Keratinocyte (primary cell): ENCODE measurements at regions not wholly inside any gene's neighbourhood (a gene's known extent, or its start where the extent isn't known, plus 50 kb on each side); places are given as distances from the start of the nearest gene placed in this dataset.

Experiments used
- EZH2 ChIP-seq: IDR thresholded peaks from one replicate; pipeline ENCODE4 v1.6.1; 2012; ENCODE audit warnings: inconsistent platforms, mild to moderate bottlenecking, low read length, moderate library complexity
- TF ChIP-seq, protein P1 (sequence below), 3 experiments: IDR thresholded peaks in 1 of 3; conservative IDR thresholded peaks in 1 of 3; optimal IDR thresholded peaks in 1 of 3; 2 replicates in 2 of 3; 3 replicates in 1 of 3; pipeline versions ENCODE3 to v1.5.1; 2011; ENCODE audit warnings: low read length in 3 of 3, mild to moderate bottlenecking in 3 of 3, moderate library complexity in 2 of 3, control low read depth in 1 of 3, inconsistent platforms in 1 of 3; ENCODE audit not compliant: insufficient read depth in 2 of 3; ENCODE audit errors: extremely low read depth in 1 of 3

DNA sequence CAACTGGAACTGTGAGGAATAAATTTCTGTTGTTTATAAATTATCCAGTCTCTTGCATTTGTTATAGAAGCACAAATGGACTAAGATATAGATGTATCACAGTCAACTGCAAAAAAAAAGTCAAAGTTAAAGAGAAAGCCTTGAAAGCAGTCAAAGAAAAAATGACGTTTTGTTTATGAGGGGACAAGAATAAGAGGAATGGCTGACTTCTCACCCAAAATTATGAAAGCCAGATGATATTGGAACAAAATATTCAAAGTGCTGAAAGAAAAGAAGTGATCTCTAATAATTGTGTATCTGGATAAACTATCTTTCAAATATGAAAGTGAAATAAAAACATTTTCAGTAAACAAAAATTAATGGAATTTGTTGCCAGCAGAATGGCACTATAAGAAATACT is 171.8 kb upstream of the IGF1R start:
- TF ChIP-seq, protein P1, sequence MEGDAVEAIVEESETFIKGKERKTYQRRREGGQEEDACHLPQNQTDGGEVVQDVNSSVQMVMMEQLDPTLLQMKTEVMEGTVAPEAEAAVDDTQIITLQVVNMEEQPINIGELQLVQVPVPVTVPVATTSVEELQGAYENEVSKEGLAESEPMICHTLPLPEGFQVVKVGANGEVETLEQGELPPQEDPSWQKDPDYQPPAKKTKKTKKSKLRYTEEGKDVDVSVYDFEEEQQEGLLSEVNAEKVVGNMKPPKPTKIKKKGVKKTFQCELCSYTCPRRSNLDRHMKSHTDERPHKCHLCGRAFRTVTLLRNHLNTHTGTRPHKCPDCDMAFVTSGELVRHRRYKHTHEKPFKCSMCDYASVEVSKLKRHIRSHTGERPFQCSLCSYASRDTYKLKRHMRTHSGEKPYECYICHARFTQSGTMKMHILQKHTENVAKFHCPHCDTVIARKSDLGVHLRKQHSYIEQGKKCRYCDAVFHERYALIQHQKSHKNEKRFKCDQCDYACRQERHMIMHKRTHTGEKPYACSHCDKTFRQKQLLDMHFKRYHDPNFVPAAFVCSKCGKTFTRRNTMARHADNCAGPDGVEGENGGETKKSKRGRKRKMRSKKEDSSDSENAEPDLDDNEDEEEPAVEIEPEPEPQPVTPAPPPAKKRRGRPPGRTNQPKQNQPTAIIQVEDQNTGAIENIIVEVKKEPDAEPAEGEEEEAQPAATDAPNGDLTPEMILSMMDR (optimal IDR thresholded peaks at IDR 0.05 in 1 of 3, IDR thresholded peaks at IDR 0.05 in 1 of 3, conservative IDR thresholded peaks at IDR 0.05 in 1 of 3; ENCODE audit: extremely low read depth in 1 of 3, insufficient read depth in 2 of 3, low read length in 3 of 3), result no peak
- no peak for TF ChIP-seq EZH2
